ENCODE measurements at regions not wholly inside any gene's neighbourhood (a gene's known extent, or its start where the extent isn't known, plus 50 kb on each side); places are given as distances from the start of the nearest gene placed in this dataset.

DNA sequence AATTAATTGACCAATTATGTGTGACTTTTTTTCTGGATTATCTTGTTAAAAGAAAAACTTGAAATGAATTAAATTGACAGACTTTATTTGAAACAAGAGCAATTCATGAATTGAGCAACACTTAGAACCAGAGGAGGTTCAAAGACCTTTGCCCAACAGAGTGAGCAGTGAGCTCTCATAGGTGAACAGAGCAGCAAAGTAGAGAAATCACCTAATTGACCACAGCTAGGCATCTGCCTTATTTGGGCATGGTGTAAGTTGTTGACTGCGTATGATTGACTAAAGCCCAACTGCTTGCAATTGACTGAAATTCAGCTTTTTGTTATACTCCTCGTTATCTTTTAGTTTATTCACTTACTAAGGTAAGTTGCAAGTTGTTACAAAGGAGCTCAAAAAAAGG is 1216.0 kb upstream of the ALCAM start:
- no CpG with 5 or more reads among the region's 2 CpGs for WGBS (ENCODE audit: extremely low coverage, insufficient read length, low lambda C conversion rate)
- no peak overlapping the region for H3K18ac ChIP-seq (ENCODE audit: insufficient read length, low read depth, low read length)
- H3K4ac ChIP-seq (ENCODE audit: low read depth, low read length) = no peak overlapping the region
- H3K9ac ChIP-seq (ENCODE audit: extremely low read depth, insufficient read length, low read length) = no peak overlapping the region
- no peak overlapping the region for H3K27ac Mint-ChIP-seq
- H4K8ac ChIP-seq (replicated peaks; ENCODE audit: insufficient read length, low read depth, low read length) = no peak overlapping the region
- no peak overlapping the region for H3K23ac ChIP-seq (ENCODE audit: insufficient read length, low read depth, low read length)
- no peak overlapping the region for H2BK15ac ChIP-seq (ENCODE audit: low read depth, low read length)
- no peaks in the 10 kb centered on the region for H3K27me3 Mint-ChIP-seq (ENCODE audit: low read depth)
- H2BK12ac ChIP-seq (ENCODE audit: insufficient read length, low read depth, low read length) = no peak overlapping the region
- no peak for DNase-seq
- H2BK20ac ChIP-seq (ENCODE audit: low read depth, low read length, poor library complexity, severe bottlenecking) = no peak overlapping the region
- H4K5ac ChIP-seq (ENCODE audit: insufficient read length, low read depth, low read length) = no peak overlapping the region
- no peaks in the 10 kb centered on the region for H3K9me3 Mint-ChIP-seq
- H2AK5ac ChIP-seq (ENCODE audit: insufficient read length, low read length) = no peak overlapping the region
- H3K27ac ChIP-seq (ENCODE audit: insufficient read length, low read depth, low read length) = no peak overlapping the region
- no peak overlapping the region for H3K4me3 Mint-ChIP-seq
- H3K14ac ChIP-seq (ENCODE audit: insufficient read depth, low read length) = no peak overlapping the region
- H3K79me1 ChIP-seq (ENCODE audit: insufficient read depth, low read depth, low read length, poor library complexity, severe bottlenecking) = no peaks in the 10 kb centered on the region
- no peaks in the 10 kb centered on the region for H3K79me2 ChIP-seq (ENCODE audit: insufficient read depth, low read length)
- no peaks in the 10 kb centered on the region for H3K4me1 Mint-ChIP-seq
- TF ChIP-seq, protein P1, sequence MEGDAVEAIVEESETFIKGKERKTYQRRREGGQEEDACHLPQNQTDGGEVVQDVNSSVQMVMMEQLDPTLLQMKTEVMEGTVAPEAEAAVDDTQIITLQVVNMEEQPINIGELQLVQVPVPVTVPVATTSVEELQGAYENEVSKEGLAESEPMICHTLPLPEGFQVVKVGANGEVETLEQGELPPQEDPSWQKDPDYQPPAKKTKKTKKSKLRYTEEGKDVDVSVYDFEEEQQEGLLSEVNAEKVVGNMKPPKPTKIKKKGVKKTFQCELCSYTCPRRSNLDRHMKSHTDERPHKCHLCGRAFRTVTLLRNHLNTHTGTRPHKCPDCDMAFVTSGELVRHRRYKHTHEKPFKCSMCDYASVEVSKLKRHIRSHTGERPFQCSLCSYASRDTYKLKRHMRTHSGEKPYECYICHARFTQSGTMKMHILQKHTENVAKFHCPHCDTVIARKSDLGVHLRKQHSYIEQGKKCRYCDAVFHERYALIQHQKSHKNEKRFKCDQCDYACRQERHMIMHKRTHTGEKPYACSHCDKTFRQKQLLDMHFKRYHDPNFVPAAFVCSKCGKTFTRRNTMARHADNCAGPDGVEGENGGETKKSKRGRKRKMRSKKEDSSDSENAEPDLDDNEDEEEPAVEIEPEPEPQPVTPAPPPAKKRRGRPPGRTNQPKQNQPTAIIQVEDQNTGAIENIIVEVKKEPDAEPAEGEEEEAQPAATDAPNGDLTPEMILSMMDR (conservative IDR thresholded peaks at IDR 0.05) = no peak
- no peaks in the 10 kb centered on the region for H3K4me1 ChIP-seq (ENCODE audit: insufficient read depth, low read length)
- no peaks in the 10 kb centered on the region for H4K20me1 ChIP-seq (ENCODE audit: control insufficient read depth, insufficient read depth, insufficient read length)
- no peak overlapping the region for H2BK120ac ChIP-seq (ENCODE audit: low read depth, low read length, poor library complexity, severe bottlenecking)
- H3K23me2 ChIP-seq (ENCODE audit: insufficient read length, low read depth, low read length, poor library complexity, severe bottlenecking) = no peaks in the 10 kb centered on the region
- no peaks in the 10 kb centered on the region for H3K27me3 ChIP-seq (ENCODE audit: insufficient read depth, low read length)
- no peak overlapping the region for H3K4me2 ChIP-seq (ENCODE audit: insufficient read depth, insufficient read length, low read length)
- no peak overlapping the region for H2BK5ac ChIP-seq (ENCODE audit: insufficient read length, low read length)
- H3T11ph ChIP-seq (ENCODE audit: low read length) = no peak overlapping the region
- H3K9me3 ChIP-seq (ENCODE audit: control insufficient read depth, low read depth, low read length) = no peaks in the 10 kb centered on the region
- H2AFZ ChIP-seq (ENCODE audit: low read length) = no peak overlapping the region
- no peak overlapping the region for H4K91ac ChIP-seq (ENCODE audit: insufficient read length, low read depth, low read length)
- peaks cover 0 to 1% (median 0%) of the 10 kb centered on the region in 3 experiments; a peak in 1 of 7 replicates for H3K36me3 Mint-ChIP-seq (ENCODE audit: insufficient read depth in 1 of 3, low read depth in 3 of 3)
- no peak overlapping the region for H3K56ac ChIP-seq (ENCODE audit: insufficient read length, low read depth, low read length)
